ENCODE measurements at regions not wholly inside any gene's neighbourhood (a gene's known extent, or its start where the extent isn't known, plus 50 kb on each side); places are given as distances from the start of the nearest gene placed in this dataset.

DNA sequence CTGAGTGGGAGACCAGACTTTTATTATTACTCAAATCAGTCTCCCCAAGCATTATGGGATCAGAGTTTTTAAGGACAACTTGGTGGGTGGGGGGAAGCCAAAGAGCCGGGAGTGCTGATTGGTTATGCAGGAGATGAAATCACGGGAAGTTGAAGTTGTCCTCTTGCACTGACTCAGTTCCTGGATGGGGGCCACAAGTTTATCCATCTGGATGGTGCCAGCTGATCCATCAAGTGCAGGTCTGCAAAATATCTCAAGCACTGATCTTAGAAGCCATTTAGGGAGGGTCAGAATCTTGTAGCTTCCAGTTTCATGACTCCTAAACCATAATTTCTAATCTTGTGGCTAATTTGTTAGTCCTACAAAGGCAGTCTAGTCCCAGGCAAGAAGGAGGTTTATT, 53.5 kb upstream of the LMO1 start:
- no peaks in the 10 kb centered on the region for H3K36me3 ChIP-seq (ENCODE audit: insufficient read depth, low read length)
- H3K79me2 ChIP-seq (ENCODE audit: low read length) = no peaks in the 10 kb centered on the region
- H3K27me3 ChIP-seq (ENCODE audit: low read length) = no peaks in the 10 kb centered on the region
- H3K4me3 ChIP-seq (ENCODE audit: low read length) = no peak overlapping the region
- no peak overlapping the region for H3K4me2 ChIP-seq (ENCODE audit: low read depth, low read length, poor library complexity, severe bottlenecking)
- H3K9ac ChIP-seq (ENCODE audit: low read length) = no peak overlapping the region
- H3K4me1 ChIP-seq (ENCODE audit: low read length) = no peaks in the 10 kb centered on the region
- no peak overlapping the region for H2AFZ ChIP-seq (ENCODE audit: low read length)
- no peaks in the 10 kb centered on the region for H4K20me1 ChIP-seq (ENCODE audit: insufficient read depth, low read depth, low read length)
- H3K27ac ChIP-seq (ENCODE audit: low read length) = no peak overlapping the region
- DNase-seq = no peak
- H3K9me2 ChIP-seq (replicated peaks; ENCODE audit: insufficient read depth, low read length) = no peaks in the 10 kb centered on the region
- no peaks in the 10 kb centered on the region for H3K9me3 ChIP-seq (ENCODE audit: low read length)

DNA sequence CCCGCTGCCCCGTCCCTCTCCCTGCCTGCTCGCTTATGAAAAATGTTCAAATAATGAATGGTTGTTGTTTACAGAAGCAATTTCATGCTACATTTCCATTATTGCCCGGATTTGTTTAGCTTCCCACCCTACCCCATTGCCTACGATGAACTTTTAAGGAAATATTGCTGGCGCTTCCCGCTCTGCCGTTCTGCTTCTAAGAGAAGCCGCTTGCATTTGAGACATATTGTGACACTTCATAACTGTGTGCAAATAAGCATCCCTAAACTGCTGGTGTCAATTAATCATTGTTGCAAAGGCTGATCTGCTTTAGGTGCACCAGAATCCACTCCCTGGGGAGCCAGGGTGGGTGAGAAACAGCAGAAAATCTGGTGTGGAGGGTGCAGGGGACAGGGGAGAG, 52.3 kb upstream of the LMO1 start:
- H3K79me2 ChIP-seq (ENCODE audit: low read length) = no peaks in the 10 kb centered on the region
- H4K20me1 ChIP-seq (ENCODE audit: insufficient read depth, low read depth, low read length) = no peaks in the 10 kb centered on the region
- H3K9me3 ChIP-seq (ENCODE audit: low read length) = no peaks in the 10 kb centered on the region
- no peak overlapping the region for H3K4me2 ChIP-seq (ENCODE audit: low read depth, low read length, poor library complexity, severe bottlenecking)
- H3K4me3 ChIP-seq (ENCODE audit: low read length) = no peak overlapping the region
- no peaks in the 10 kb centered on the region for H3K36me3 ChIP-seq (ENCODE audit: insufficient read depth, low read length)
- no peak for DNase-seq
- H3K27me3 ChIP-seq (ENCODE audit: low read length) = no peaks in the 10 kb centered on the region
- no peak overlapping the region for H3K9ac ChIP-seq (ENCODE audit: low read length)
- no peak overlapping the region for H3K27ac ChIP-seq (ENCODE audit: low read length)
- no peak overlapping the region for H2AFZ ChIP-seq (ENCODE audit: low read length)
- H3K4me1 ChIP-seq (ENCODE audit: low read length) = no peaks in the 10 kb centered on the region
- H3K9me2 ChIP-seq (replicated peaks; ENCODE audit: insufficient read depth, low read length) = no peaks in the 10 kb centered on the region

DNA sequence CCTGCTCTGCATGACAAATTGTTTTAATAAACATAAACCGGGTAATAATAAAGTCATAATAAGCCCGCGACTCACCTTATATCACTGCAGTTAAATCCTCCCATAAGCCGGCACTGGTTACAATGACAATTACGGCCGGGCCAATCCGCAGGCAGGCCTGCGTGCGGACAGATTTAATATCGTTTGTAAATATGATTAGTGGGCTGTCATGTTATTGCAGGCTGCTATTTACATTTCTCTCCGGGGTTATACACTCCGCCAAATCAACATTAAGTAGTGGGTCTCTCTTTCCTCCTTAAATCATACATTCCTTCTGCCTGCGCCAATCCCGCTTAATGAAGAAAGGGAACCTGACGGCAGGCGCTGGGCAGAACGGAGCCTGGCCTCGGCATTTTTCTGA, 51.8 kb upstream of the LMO1 start:
- Histone ChIP-seq H3K27ac (ENCODE audit: low read length) (no peak overlapping the region), H3K4me1 (ENCODE audit: low read length) (no peaks in the 10 kb centered on the region), H3K9me3 (ENCODE audit: low read length) (no peaks in the 10 kb centered on the region), H3K9me2 (replicated peaks; ENCODE audit: insufficient read depth, low read length) (no peaks in the 10 kb centered on the region), H2AFZ (ENCODE audit: low read length) (no peak overlapping the region), H3K9ac (ENCODE audit: low read length) (no peak overlapping the region), H4K20me1 (ENCODE audit: insufficient read depth, low read depth, low read length) (no peaks in the 10 kb centered on the region), H3K4me3 (ENCODE audit: low read length) (no peak overlapping the region), H3K27me3 (ENCODE audit: low read length) (no peaks in the 10 kb centered on the region), H3K36me3 (ENCODE audit: insufficient read depth, low read length) (no peaks in the 10 kb centered on the region), H3K79me2 (ENCODE audit: low read length) (no peaks in the 10 kb centered on the region), H3K4me2 (ENCODE audit: low read depth, low read length, poor library complexity, severe bottlenecking) (no peak overlapping the region)
- DNase-seq = no peak

DNA sequence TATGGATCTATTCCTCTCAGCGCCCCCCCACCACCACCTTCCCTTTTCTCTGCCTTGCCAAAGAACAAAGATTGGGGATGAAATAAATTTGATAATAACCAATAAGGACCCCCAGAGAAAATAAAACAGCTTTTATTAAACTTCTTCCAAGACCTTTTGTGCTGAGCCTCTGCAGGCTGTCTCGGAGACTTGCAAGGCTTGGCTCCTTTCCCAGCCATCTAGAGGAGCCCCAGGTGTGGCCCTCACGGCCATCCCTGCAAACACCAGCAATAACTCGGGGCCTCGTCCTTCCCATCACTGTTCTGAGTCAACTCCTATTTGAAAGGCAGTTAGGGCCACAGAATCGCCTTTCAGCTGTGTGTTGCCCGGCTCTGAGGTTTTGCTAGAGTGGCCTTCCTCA, 51.2 kb upstream of the LMO1 start:
- Histone ChIP-seq H3K4me3 (ENCODE audit: low read length) (no peak overlapping the region), H4K20me1 (ENCODE audit: insufficient read depth, low read depth, low read length) (no peaks in the 10 kb centered on the region), H3K9ac (ENCODE audit: low read length) (no peak overlapping the region), H2AFZ (ENCODE audit: low read length) (no peak overlapping the region), H3K79me2 (ENCODE audit: low read length) (no peaks in the 10 kb centered on the region), H3K4me2 (ENCODE audit: low read depth, low read length, poor library complexity, severe bottlenecking) (no peak overlapping the region), H3K36me3 (ENCODE audit: insufficient read depth, low read length) (no peaks in the 10 kb centered on the region), H3K27ac (ENCODE audit: low read length) (no peak overlapping the region), H3K9me3 (ENCODE audit: low read length) (no peaks in the 10 kb centered on the region), H3K9me2 (replicated peaks; ENCODE audit: insufficient read depth, low read length) (no peaks in the 10 kb centered on the region), H3K4me1 (ENCODE audit: low read length) (no peaks in the 10 kb centered on the region), H3K27me3 (ENCODE audit: low read length) (no peaks in the 10 kb centered on the region)
- DNase-seq = no peak

DNA sequence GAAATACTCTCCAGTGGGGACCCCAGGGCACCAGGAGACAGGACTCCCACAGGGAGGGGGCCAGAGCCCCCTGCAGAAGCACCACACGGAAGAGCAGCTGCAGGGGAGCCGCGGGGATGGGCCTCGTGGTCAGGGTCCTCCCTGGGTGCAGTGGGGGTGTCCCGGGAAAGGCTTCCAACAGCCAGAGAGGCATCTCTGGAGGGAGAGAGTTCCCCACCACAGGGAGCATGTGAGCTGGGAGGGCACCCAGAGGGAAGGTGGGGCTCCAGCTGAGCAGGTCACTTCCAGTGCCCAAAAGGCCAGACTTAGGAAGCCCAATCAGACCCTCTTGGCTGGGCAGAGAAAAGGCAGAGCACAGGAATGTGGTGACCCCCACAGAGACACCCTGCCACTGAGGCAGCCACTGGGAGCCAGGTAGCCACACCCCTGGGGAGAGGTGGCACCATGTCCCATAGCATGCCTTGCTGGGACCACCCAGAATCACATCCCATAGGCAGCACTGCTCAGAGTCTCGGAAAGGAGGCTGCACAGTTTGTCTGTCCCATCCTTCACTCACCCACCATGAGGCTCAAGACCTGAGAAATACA, 49.9 kb upstream of the LMO1 start:
- Histone ChIP-seq H4K20me1 (ENCODE audit: insufficient read depth, low read depth, low read length) (no peaks in the 10 kb centered on the region), H3K27me3 (ENCODE audit: low read length) (no peaks in the 10 kb centered on the region), H3K4me3 (ENCODE audit: low read length) (no peak overlapping the region), H3K9me3 (ENCODE audit: low read length) (no peaks in the 10 kb centered on the region), H3K4me1 (ENCODE audit: low read length) (no peaks in the 10 kb centered on the region), H3K27ac (ENCODE audit: low read length) (no peak overlapping the region), H3K36me3 (ENCODE audit: insufficient read depth, low read length) (no peaks in the 10 kb centered on the region), H3K4me2 (ENCODE audit: low read depth, low read length, poor library complexity, severe bottlenecking) (no peak overlapping the region), H3K9ac (ENCODE audit: low read length) (no peak overlapping the region), H2AFZ (ENCODE audit: low read length) (no peak overlapping the region), H3K9me2 (replicated peaks; ENCODE audit: insufficient read depth, low read length) (no peaks in the 10 kb centered on the region), H3K79me2 (ENCODE audit: low read length) (no peaks in the 10 kb centered on the region)
- DNase-seq = no peak
